ENCODE measurements at regions not wholly inside any gene's neighbourhood (a gene's known extent, or its start where the extent isn't known, plus 50 kb on each side); places are given as distances from the start of the nearest gene placed in this dataset.

DNA sequence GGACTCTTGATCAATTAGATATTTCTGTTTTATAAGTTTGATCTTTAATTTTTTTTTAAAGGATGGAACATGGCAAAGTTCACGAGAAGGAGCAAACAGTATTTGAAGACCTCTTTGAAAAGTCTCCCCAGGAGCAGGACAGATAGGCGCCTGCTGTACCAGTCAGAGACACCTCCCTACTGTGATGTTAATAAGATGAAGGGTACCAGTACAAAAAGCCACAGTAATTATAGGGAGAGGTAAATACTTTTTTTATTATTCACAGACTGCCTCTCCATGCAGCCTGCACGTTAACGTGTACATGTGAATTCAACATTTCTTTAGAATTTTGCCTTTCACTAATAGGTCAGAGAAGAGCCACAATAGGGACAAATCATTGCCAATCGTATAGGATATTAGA lies 146.5 kb upstream of the CDH6 start:
- TF ChIP-seq, protein P1, sequence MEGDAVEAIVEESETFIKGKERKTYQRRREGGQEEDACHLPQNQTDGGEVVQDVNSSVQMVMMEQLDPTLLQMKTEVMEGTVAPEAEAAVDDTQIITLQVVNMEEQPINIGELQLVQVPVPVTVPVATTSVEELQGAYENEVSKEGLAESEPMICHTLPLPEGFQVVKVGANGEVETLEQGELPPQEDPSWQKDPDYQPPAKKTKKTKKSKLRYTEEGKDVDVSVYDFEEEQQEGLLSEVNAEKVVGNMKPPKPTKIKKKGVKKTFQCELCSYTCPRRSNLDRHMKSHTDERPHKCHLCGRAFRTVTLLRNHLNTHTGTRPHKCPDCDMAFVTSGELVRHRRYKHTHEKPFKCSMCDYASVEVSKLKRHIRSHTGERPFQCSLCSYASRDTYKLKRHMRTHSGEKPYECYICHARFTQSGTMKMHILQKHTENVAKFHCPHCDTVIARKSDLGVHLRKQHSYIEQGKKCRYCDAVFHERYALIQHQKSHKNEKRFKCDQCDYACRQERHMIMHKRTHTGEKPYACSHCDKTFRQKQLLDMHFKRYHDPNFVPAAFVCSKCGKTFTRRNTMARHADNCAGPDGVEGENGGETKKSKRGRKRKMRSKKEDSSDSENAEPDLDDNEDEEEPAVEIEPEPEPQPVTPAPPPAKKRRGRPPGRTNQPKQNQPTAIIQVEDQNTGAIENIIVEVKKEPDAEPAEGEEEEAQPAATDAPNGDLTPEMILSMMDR (IDR thresholded peaks at IDR 0.05; ENCODE audit: unreplicated experiment), result no peak
- intact Hi-C loops (cut with micrococcal nuclease; ENCODE audit: unreplicated experiment), result no loop called here
- CTCF ChIA-PET, result no interaction called here
- peaks cover 9% of the 10 kb centered on the region for H3K9me3 Mint-ChIP-seq (ENCODE audit: low read depth, unreplicated experiment)
- no TSS peak for BruUV-seq (replicated peaks)
- H3K4me1 Mint-ChIP-seq (ENCODE audit: low read depth, unreplicated experiment), result peaks cover 10% of the 10 kb centered on the region
- H3K4me3 Mint-ChIP-seq (ENCODE audit: low read depth, unreplicated experiment), result no peak overlapping the region
- DNase-seq, result no peak
- no peaks in the 10 kb centered on the region for H3K27me3 Mint-ChIP-seq (ENCODE audit: unreplicated experiment)
- no peak overlapping the region for H3K27ac Mint-ChIP-seq (ENCODE audit: unreplicated experiment)
- H3K36me3 Mint-ChIP-seq (ENCODE audit: insufficient read depth, unreplicated experiment), result peaks cover 6% of the 10 kb centered on the region

DNA sequence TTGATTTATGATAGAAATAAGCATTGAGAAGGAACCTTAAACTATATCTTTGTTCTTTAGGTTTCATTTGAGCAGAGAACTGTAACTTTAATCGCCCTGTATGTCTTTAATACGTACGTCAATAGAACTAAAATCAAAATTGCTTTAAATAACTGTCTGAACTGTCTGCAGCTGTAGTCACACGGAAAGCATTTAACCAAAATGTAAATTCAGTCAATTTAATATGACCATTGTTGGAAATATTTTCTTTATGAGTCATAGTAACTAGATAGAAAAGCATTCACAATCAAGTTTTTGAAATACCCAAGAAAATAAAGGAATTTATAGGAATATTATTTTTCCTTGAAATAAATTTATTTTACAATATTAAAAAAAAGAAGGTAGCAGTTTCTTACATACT lies 157.1 kb upstream of the CDH6 start:
- no peaks in the 10 kb centered on the region for H3K36me3 Mint-ChIP-seq (ENCODE audit: insufficient read depth, unreplicated experiment)
- TF ChIP-seq, protein P1 (IDR thresholded peaks at IDR 0.05; ENCODE audit: unreplicated experiment), result no peak
- peaks cover 7% of the 10 kb centered on the region for H3K9me3 Mint-ChIP-seq (ENCODE audit: low read depth, unreplicated experiment)
- no peak for DNase-seq
- BruUV-seq (replicated peaks), result no TSS peak
- CTCF ChIA-PET, result no interaction called here
- H3K4me1 Mint-ChIP-seq (ENCODE audit: low read depth, unreplicated experiment), result peaks cover 9% of the 10 kb centered on the region
- intact Hi-C loops (cut with micrococcal nuclease; ENCODE audit: unreplicated experiment), result no loop called here
- no peak overlapping the region for H3K27ac Mint-ChIP-seq (ENCODE audit: unreplicated experiment)
- H3K4me3 Mint-ChIP-seq (ENCODE audit: low read depth, unreplicated experiment), result no peak overlapping the region
- H3K27me3 Mint-ChIP-seq (ENCODE audit: unreplicated experiment), result no peaks in the 10 kb centered on the region

GRCh38 chr5:31033295-31033694 lies 160.2 kb upstream of the CDH6 start:
- intact Hi-C loops (cut with micrococcal nuclease; ENCODE audit: unreplicated experiment), result no loop called here
- Mint-ChIP-seq H3K9me3 (ENCODE audit: low read depth, unreplicated experiment) (peaks cover 9% of the 10 kb centered on the region), H3K4me1 (ENCODE audit: low read depth, unreplicated experiment) (peaks cover 9% of the 10 kb centered on the region), H3K4me3 (ENCODE audit: low read depth, unreplicated experiment) (no peak overlapping the region), H3K27ac (ENCODE audit: unreplicated experiment) (no peak overlapping the region), H3K27me3 (ENCODE audit: unreplicated experiment) (no peaks in the 10 kb centered on the region), H3K36me3 (ENCODE audit: insufficient read depth, unreplicated experiment) (no peaks in the 10 kb centered on the region)
- CTCF ChIA-PET, result no interaction called here
- no TSS peak for BruUV-seq (replicated peaks)
- TF ChIP-seq, protein P1 (IDR thresholded peaks at IDR 0.05; ENCODE audit: unreplicated experiment), result no peak
- DNase-seq, result no peak

DNA sequence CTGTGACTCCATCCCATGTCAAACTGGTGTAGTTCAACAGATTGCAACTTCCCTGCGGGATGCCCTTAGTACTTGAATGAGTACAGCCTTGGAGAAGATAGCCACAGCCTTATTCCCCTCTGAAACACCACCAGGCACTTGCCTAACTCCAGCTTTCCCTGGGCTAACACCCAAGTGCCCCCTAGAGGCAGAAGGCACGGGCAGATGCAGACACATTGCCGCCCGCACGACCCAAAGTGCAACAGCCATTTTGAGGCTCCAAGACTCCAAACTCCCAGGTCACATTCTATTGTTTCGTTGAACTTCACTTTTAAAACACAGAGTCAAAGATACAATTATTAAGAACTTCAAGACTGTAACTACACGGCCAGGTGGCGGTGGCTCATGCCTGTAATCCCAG lies 163.6 kb upstream of the CDH6 start:
- TF ChIP-seq, protein P1 (IDR thresholded peaks at IDR 0.05; ENCODE audit: unreplicated experiment), result no peak
- Mint-ChIP-seq H3K27me3 (ENCODE audit: unreplicated experiment) (no peaks in the 10 kb centered on the region), H3K4me1 (ENCODE audit: low read depth, unreplicated experiment) (peaks cover under 1% of the 10 kb centered on the region), H3K4me3 (ENCODE audit: low read depth, unreplicated experiment) (no peak overlapping the region), H3K9me3 (ENCODE audit: low read depth, unreplicated experiment) (peaks cover 2% of the 10 kb centered on the region), H3K36me3 (ENCODE audit: insufficient read depth, unreplicated experiment) (no peaks in the 10 kb centered on the region), H3K27ac (ENCODE audit: unreplicated experiment) (no peak overlapping the region)
- intact Hi-C loops (cut with micrococcal nuclease; ENCODE audit: unreplicated experiment), result no loop called here
- CTCF ChIA-PET, result no interaction called here
- no peak for DNase-seq
- no TSS peak for BruUV-seq (replicated peaks)

GRCh38 chr5:31027721-31028120 lies 165.8 kb upstream of the CDH6 start:
- no peaks in the 10 kb centered on the region for H3K27me3 Mint-ChIP-seq (ENCODE audit: unreplicated experiment)
- peaks cover 8% of the 10 kb centered on the region for H3K4me1 Mint-ChIP-seq (ENCODE audit: low read depth, unreplicated experiment)
- CTCF ChIA-PET, result no interaction called here
- H3K9me3 Mint-ChIP-seq (ENCODE audit: low read depth, unreplicated experiment), result peaks cover 7% of the 10 kb centered on the region
- no peak overlapping the region for H3K27ac Mint-ChIP-seq (ENCODE audit: unreplicated experiment)
- H3K4me3 Mint-ChIP-seq (ENCODE audit: low read depth, unreplicated experiment), result no peak overlapping the region
- intact Hi-C loops (cut with micrococcal nuclease; ENCODE audit: unreplicated experiment), result no loop called here
- TF ChIP-seq, protein P1 (IDR thresholded peaks at IDR 0.05; ENCODE audit: unreplicated experiment), result no peak
- no peaks in the 10 kb centered on the region for H3K36me3 Mint-ChIP-seq (ENCODE audit: insufficient read depth, unreplicated experiment)
- DNase-seq, result no peak
- BruUV-seq (replicated peaks), result no TSS peak
